IMR-90 (cell line): ENCODE measurements at regions not wholly inside any gene's neighbourhood (a gene's known extent, or its start where the extent isn't known, plus 50 kb on each side); places are given as distances from the start of the nearest gene placed in this dataset.

ENCODE experiments used
- CEBPB ChIP-seq: IDR thresholded peaks from 2 replicates; pipeline ENCODE4 v1.6.1; 2012; ENCODE audit warnings: low read depth, low read length, improper control_type of control experiment
- CTCF ChIP-seq: conservative IDR thresholded peaks from 2 replicates; pipeline ENCODE4 v1.5.1; 2012; ENCODE audit warnings: mild to moderate bottlenecking, low read depth, low read length, improper control_type of control experiment
- ELK1 ChIP-seq: fragments of 150-350 bp; IDR thresholded peaks from 2 replicates; pipeline ENCODE4 v1.6.1; 2016; ENCODE audit warnings: low read depth, mild to moderate bottlenecking, low read length, moderate library complexity, borderline replicate concordance
- FOS ChIP-seq: fragments of 150-350 bp; IDR thresholded peaks from 2 replicates; pipeline ENCODE4 v1.6.1; 2016; ENCODE audit warnings: low read depth, low read length
- MAFK ChIP-seq: IDR thresholded peaks from 2 replicates; pipeline ENCODE4 v1.6.1; 2012; ENCODE audit warnings: low read depth, low read length, improper control_type of control experiment
- MAZ ChIP-seq: IDR thresholded peaks from 2 replicates; pipeline ENCODE4 v1.6.1; 2012; ENCODE audit warnings: low read depth, mild to moderate bottlenecking, low read length, improper control_type of control experiment, moderate library complexity, borderline replicate concordance
- MXI1 ChIP-seq: IDR thresholded peaks from 2 replicates; pipeline ENCODE4 v1.6.1; 2012; ENCODE audit warnings: low read depth, mild to moderate bottlenecking, low read length, moderate library complexity, borderline replicate concordance
- NFE2L2 ChIP-seq: fragments of 150-350 bp; IDR thresholded peaks from 2 replicates; pipeline ENCODE4 v1.6.1; 2016; ENCODE audit warnings: low read depth, mild to moderate bottlenecking, low read length
- POLR2A ChIP-seq: IDR thresholded peaks from 2 replicates; pipeline ENCODE4 v1.6.1; 2012; ENCODE audit warnings: mild to moderate bottlenecking, low read depth, low read length
- RAD21 ChIP-seq: IDR thresholded peaks from 2 replicates; pipeline ENCODE4 v1.6.1; 2012; ENCODE audit warnings: low read length, improper control_type of control experiment
- RFX5 ChIP-seq: IDR thresholded peaks from 2 replicates; pipeline ENCODE4 v1.8.0; 2012; ENCODE audit warnings: low read depth, mild to moderate bottlenecking, low read length, moderate library complexity
- SMC3 ChIP-seq: fragments of 150-350 bp; IDR thresholded peaks from 2 replicates; pipeline ENCODE4 v1.6.1; 2016; ENCODE audit warnings: low read depth, mild to moderate bottlenecking, antibody characterized with exemption, low read length, moderate library complexity
- USF2 ChIP-seq: fragments of 150-350 bp; IDR thresholded peaks from 2 replicates; pipeline ENCODE4 v1.6.1; 2017; ENCODE audit warnings: mild to moderate bottlenecking, antibody characterized with exemption, low read length, low read depth

- no peak for TF ChIP-seq RAD21
- TF ChIP-seq MAZ: no peak
- TF ChIP-seq CEBPB: no peak
- TF ChIP-seq CTCF: no peak
- TF ChIP-seq SMC3: no peak
- TF ChIP-seq MAFK: no peak
- no peak for TF ChIP-seq POLR2A
- TF ChIP-seq NFE2L2: no peak
- no peak for TF ChIP-seq USF2
- no peak for TF ChIP-seq MXI1
- no peak for TF ChIP-seq ELK1
- no peak for TF ChIP-seq FOS
- no peak for TF ChIP-seq RFX5
Measured at GRCh38 chr12:105616971-105617540, 286.6 kb downstream of the C12orf75 start.
